ENCODE measurements at regions not wholly inside any gene's neighbourhood (a gene's known extent, or its start where the extent isn't known, plus 50 kb on each side); places are given as distances from the start of the nearest gene placed in this dataset.

GRCh38 chr12:61647566-61647965 is 612.6 kb upstream of the USP15 start (continued):
- TF ChIP-seq TRIM24 (IDR thresholded peaks at IDR 0.05) (no peak), MTA3 (IDR thresholded peaks at IDR 0.05; ENCODE audit: borderline replicate concordance) (no peak), RFX7 (CRISPR knock-in tag; IDR thresholded peaks at IDR 0.05) (no peak), SFPQ (IDR thresholded peaks at IDR 0.05; ENCODE audit: low read depth, low read length) (no peak), KDM5B (IDR thresholded peaks at IDR 0.05; ENCODE audit: insufficient replicate concordance, low read depth, low read length) (no peak), SETDB1 (IDR thresholded peaks at IDR 0.05; ENCODE audit: low read length) (no peak), ZNF134 (CRISPR knock-in tag; conservative IDR thresholded peaks at IDR 0.05) (no peak), ZBTB2 (IDR thresholded peaks at IDR 0.05) (no peak), KAT2B (IDR thresholded peaks at IDR 0.05; ENCODE audit: low read depth, low read length) (no peak), TCF7 (IDR thresholded peaks at IDR 0.05; ENCODE audit: borderline replicate concordance) (no peak), GMEB1 (CRISPR knock-in tag; IDR thresholded peaks at IDR 0.05) (no peak), SUPT5H (IDR thresholded peaks at IDR 0.05) (no peak)

All from K562 (cell line).